ENCODE measurements at regions not wholly inside any gene's neighbourhood (a gene's known extent, or its start where the extent isn't known, plus 50 kb on each side); places are given as distances from the start of the nearest gene placed in this dataset.

- TF ChIP-seq, protein P1, sequence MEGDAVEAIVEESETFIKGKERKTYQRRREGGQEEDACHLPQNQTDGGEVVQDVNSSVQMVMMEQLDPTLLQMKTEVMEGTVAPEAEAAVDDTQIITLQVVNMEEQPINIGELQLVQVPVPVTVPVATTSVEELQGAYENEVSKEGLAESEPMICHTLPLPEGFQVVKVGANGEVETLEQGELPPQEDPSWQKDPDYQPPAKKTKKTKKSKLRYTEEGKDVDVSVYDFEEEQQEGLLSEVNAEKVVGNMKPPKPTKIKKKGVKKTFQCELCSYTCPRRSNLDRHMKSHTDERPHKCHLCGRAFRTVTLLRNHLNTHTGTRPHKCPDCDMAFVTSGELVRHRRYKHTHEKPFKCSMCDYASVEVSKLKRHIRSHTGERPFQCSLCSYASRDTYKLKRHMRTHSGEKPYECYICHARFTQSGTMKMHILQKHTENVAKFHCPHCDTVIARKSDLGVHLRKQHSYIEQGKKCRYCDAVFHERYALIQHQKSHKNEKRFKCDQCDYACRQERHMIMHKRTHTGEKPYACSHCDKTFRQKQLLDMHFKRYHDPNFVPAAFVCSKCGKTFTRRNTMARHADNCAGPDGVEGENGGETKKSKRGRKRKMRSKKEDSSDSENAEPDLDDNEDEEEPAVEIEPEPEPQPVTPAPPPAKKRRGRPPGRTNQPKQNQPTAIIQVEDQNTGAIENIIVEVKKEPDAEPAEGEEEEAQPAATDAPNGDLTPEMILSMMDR (IDR thresholded peaks at IDR 0.05) = no peak
- no peak for TF ChIP-seq POLR2A (IDR thresholded peaks at IDR 0.05)
- no peak for TF ChIP-seq POLR2AphosphoS5 (IDR thresholded peaks at IDR 0.05)
Observed at GRCh38 chr6:108765495-108765894, 82.7 kb upstream of the ARMC2 start.

All from transverse colon (tissue), 4 donors.